ENCODE measurements at regions not wholly inside any gene's neighbourhood (a gene's known extent, or its start where the extent isn't known, plus 50 kb on each side); places are given as distances from the start of the nearest gene placed in this dataset.

DNA sequence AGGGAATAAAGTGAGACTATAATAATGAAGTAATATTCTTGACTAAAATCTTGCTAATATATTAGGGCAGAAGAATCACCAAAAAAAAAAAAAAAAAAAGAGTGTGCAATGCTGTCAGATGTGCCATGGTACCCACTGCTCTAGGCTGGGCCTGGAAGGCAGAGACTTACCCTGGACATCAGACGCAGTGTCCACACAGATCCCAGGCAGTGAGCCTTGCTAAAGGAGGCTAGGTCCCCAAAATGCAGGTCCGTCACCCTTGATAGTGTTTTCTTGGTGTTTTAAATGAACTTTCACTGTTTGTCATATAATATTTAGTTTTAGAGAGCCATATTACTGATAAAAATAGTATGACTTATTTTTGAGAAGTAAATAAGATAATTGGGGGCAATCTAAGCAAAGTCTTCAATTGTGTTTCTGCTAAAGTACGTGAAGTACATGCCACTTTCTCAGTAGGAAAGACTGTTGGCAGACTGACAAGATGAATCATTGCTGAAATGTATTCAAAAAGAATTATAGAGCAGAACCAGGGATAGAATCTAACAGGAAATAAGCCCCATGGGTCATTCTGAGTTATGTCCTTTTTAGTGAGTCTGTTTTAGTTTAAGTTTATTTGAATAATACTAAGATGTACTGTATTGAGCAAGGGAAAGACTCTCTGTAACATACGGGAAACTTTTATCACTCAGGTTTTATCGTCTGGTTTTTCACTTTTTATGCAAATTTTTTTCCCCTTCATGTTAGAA, 74.6 kb upstream of the PDC start:
- Histone ChIP-seq H3K9me3 (no peaks in the 10 kb centered on the region), H3K4me1 (peaks cover 0 to 15% (median 1%) of the 10 kb centered on the region in 4 donors), H3K27me3 (no peaks in the 10 kb centered on the region), H3K27ac (no peak overlapping the region), H3K4me3 (no peak overlapping the region), H3K36me3 (no peaks in the 10 kb centered on the region)
- DNase-seq: no peak
- TF ChIP-seq, protein P1, sequence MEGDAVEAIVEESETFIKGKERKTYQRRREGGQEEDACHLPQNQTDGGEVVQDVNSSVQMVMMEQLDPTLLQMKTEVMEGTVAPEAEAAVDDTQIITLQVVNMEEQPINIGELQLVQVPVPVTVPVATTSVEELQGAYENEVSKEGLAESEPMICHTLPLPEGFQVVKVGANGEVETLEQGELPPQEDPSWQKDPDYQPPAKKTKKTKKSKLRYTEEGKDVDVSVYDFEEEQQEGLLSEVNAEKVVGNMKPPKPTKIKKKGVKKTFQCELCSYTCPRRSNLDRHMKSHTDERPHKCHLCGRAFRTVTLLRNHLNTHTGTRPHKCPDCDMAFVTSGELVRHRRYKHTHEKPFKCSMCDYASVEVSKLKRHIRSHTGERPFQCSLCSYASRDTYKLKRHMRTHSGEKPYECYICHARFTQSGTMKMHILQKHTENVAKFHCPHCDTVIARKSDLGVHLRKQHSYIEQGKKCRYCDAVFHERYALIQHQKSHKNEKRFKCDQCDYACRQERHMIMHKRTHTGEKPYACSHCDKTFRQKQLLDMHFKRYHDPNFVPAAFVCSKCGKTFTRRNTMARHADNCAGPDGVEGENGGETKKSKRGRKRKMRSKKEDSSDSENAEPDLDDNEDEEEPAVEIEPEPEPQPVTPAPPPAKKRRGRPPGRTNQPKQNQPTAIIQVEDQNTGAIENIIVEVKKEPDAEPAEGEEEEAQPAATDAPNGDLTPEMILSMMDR (IDR thresholded peaks at IDR 0.05): no peak
- intact Hi-C loops (cut with DNase I; ENCODE audit: low total_unique reads): no loop called here

DNA sequence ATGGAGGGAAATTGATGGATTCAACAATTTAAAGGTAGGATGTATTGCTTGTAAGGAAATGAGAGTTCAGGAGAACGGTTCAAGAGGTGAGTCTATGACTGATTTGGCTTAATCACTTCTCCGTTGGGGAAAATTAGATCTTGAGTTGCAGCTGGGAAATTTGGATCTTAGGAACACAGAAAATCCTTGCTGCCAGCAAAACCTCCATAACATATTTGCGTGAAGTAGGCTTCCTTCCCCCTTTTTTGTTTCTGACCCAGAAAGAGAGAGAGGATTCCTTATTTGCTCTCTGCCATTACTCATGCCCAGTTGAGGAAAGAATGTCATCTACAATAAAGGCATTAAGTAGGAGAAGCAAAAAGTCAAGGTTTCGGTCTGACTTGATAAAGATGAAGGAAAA, 73.5 kb upstream of the PDC start:
- intact Hi-C loops (cut with DNase I; ENCODE audit: low total_unique reads): no loop called here
- Histone ChIP-seq H3K9me3 (no peaks in the 10 kb centered on the region), H3K4me3 (no peak overlapping the region), H3K36me3 (no peaks in the 10 kb centered on the region), H3K4me1 (peaks cover 0 to 15% (median 1%) of the 10 kb centered on the region in 4 donors), H3K27me3 (no peaks in the 10 kb centered on the region), H3K27ac (no peak overlapping the region)
- no peak for DNase-seq
- TF ChIP-seq, protein P1 (IDR thresholded peaks at IDR 0.05): no peak

DNA sequence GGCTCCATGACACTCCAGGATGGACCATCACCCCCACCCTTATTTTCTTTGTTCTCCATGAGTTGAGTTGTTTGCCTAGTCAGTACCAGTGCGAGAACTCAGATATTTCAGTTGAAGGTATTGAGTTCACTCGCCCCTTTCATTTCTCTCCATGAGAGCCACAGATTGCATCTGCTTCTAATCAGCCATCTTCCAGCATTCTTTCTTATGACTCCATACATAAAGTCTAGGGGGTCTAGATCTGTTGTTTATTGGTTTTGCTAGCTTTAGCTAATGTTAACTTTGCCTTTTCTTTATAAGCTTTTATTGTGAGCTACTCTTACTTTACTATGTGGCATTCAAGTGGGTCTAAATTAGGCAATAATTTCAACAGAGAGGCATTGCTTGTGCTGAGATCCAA, 71.6 kb upstream of the PDC start:
- TF ChIP-seq, protein P1 (IDR thresholded peaks at IDR 0.05): no peak
- H3K36me3 ChIP-seq: no peaks in the 10 kb centered on the region
- H3K9me3 ChIP-seq: no peaks in the 10 kb centered on the region
- H3K27ac ChIP-seq: no peak overlapping the region
- DNase-seq: no peak
- peaks cover 0 to 15% (median 1%) of the 10 kb centered on the region in 4 donors for H3K4me1 ChIP-seq
- no peaks in the 10 kb centered on the region for H3K27me3 ChIP-seq
- H3K4me3 ChIP-seq: no peak overlapping the region
- intact Hi-C loops (cut with DNase I; ENCODE audit: low total_unique reads): no loop called here

DNA sequence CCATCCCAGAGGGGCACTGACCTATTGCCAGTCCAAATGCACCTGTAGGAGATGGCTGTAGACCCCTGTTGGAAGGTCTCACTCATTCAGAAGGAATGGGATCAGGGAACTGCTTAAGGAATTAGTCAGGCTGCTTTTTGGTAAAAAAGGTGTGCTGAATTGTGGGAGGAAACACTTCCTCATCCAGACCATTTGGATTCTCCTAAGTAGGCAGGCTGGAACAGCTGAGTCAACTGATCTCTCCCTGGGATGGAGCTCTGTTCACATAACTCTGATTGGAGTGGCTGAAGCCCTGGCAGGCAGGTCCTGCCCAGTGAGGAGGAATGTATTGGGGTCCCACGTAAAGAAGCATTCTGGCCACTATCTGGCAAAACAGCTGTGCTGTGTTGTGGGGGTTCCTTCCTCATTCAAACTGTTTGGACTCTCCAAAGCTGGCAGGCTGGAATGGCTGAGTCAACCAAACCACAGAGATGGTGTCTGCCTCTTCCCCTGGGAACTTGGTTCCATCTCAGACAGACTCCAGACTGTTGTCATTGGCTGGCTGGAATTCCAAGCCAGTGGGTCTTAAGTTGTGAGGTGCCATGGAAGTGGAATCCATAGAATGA, 70.7 kb upstream of the PDC start:
- peaks cover 0 to 14% (median 1%) of the 10 kb centered on the region in 4 donors for H3K4me1 ChIP-seq
- TF ChIP-seq, protein P1 (IDR thresholded peaks at IDR 0.05): no peak

DNA sequence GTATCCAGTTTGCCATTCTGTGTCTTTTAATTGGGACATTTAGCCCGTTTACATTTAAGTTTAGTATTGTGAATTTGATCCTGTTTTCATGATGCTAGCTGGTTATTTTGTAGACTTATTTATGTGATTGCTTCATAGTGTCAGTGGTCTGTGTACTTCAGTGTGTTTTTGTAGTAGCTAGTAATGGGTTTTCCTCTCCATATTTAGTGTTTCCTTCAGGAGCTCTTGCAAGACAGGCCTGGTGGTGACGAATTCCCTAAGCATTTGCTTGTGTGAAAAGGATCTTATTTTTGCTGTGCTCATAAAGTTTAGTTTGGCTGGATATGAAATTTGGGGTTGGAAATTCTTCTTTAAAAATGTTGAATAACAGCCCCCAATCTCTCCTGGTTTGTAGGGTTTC, 69.2 kb upstream of the PDC start:
- Histone ChIP-seq H3K36me3 (no peaks in the 10 kb centered on the region), H3K4me1 (no peaks in the 10 kb centered on the region), H3K4me3 (no peak overlapping the region), H3K27me3 (no peaks in the 10 kb centered on the region), H3K27ac (no peak overlapping the region), H3K9me3 (no peaks in the 10 kb centered on the region)
- no peak for DNase-seq
- intact Hi-C loops (cut with DNase I; ENCODE audit: low total_unique reads): no loop called here
- TF ChIP-seq, protein P1 (IDR thresholded peaks at IDR 0.05): no peak

More for the DNA sequence above, 70.7 kb upstream of the PDC start:
- H3K4me3 ChIP-seq: no peak overlapping the region
- H3K27ac ChIP-seq: no peak overlapping the region
- H3K9me3 ChIP-seq: no peaks in the 10 kb centered on the region
- intact Hi-C loops (cut with DNase I; ENCODE audit: low total_unique reads): no loop called here
- DNase-seq: no peak
- no peaks in the 10 kb centered on the region for H3K27me3 ChIP-seq
- H3K36me3 ChIP-seq: no peaks in the 10 kb centered on the region

Measured in tibial artery (tissue), 4 donors.